ENCODE measurements at regions not wholly inside any gene's neighbourhood (a gene's known extent, or its start where the extent isn't known, plus 50 kb on each side); places are given as distances from the start of the nearest gene placed in this dataset.
A peak's percentile ranks its signal among the peaks of the same experiment; 100 is the strongest.

- Histone ChIP-seq H3K4me3 (no peak overlapping the region), H3K36me3 (ENCODE audit: insufficient read depth, low read length) (no peaks in the 10 kb centered on the region), H3K9ac (ENCODE audit: insufficient read length) (no peak overlapping the region), H3K9me3 (ENCODE audit: low read depth, low read length) (no peaks in the 10 kb centered on the region), H3K27ac (0 out of 2 replicates have a peak overlapping the region, but pooled peaks have one; percentile 19)
- TF ChIP-seq EZH2 (IDR thresholded peaks at IDR 0.05) (no peak), POLR2AphosphoS5 (IDR thresholded peaks at IDR 0.05; ENCODE audit: borderline replicate concordance, low read depth, low read length) (no peak), FOXP2 (optimal IDR thresholded peaks at IDR 0.05; ENCODE audit: control extremely low read depth, extremely low read length, insufficient read depth) (no peak)
- DNase-seq (ENCODE audit: low read depth, low spot score): no peak
Measured at GRCh38 chr3:88398581-88398980, 248.8 kb downstream of the C3orf38 start.

GRCh38 chr3:88403319-88403718 lies 253.6 kb downstream of the C3orf38 start:
- H3K36me3 ChIP-seq (ENCODE audit: insufficient read depth, low read length): no peaks in the 10 kb centered on the region
- TF ChIP-seq EZH2 (IDR thresholded peaks at IDR 0.05) (no peak), POLR2AphosphoS5 (IDR thresholded peaks at IDR 0.05; ENCODE audit: borderline replicate concordance, low read depth, low read length) (no peak), FOXP2 (optimal IDR thresholded peaks at IDR 0.05; ENCODE audit: control extremely low read depth, extremely low read length, insufficient read depth) (no peak)
- DNase-seq (ENCODE audit: low read depth, low spot score): no peak
- no peak overlapping the region for H3K9ac ChIP-seq (ENCODE audit: insufficient read length)
- no peaks in the 10 kb centered on the region for H3K9me3 ChIP-seq (ENCODE audit: low read depth, low read length)
- no peak overlapping the region for H3K27ac ChIP-seq
- no peak overlapping the region for H3K4me3 ChIP-seq

DNA sequence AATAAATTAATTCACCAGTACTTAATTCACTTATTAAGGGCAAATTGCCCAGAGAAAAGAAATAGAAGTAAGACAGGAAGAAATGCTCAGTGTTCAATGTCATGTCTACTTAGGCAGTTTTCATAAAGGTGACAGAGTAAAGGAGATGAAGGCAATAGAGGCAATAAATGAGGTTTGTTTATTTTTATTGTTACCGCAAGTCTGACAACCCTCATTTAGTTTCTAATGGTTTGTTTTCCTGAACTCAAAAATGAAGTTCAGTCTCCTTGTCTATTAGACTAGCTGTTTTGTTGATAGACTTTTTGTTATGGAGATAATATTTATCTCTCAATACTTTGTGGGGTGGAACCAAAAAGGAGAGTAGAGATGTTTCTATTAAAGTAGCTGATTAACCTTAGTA lies 258.3 kb downstream of the C3orf38 start:
- no peak for DNase-seq (ENCODE audit: low read depth, low spot score)
- no peaks in the 10 kb centered on the region for H3K9me3 ChIP-seq (ENCODE audit: low read depth, low read length)
- no peaks in the 10 kb centered on the region for H3K36me3 ChIP-seq (ENCODE audit: insufficient read depth, low read length)
- H3K4me3 ChIP-seq: no peak overlapping the region
- TF ChIP-seq FOXP2 (optimal IDR thresholded peaks at IDR 0.05; ENCODE audit: control extremely low read depth, extremely low read length, insufficient read depth) (no peak), EZH2 (IDR thresholded peaks at IDR 0.05) (no peak), POLR2AphosphoS5 (IDR thresholded peaks at IDR 0.05; ENCODE audit: borderline replicate concordance, low read depth, low read length) (no peak)
- no peak overlapping the region for H3K27ac ChIP-seq
- H3K9ac ChIP-seq (ENCODE audit: insufficient read length): no peak overlapping the region

DNA sequence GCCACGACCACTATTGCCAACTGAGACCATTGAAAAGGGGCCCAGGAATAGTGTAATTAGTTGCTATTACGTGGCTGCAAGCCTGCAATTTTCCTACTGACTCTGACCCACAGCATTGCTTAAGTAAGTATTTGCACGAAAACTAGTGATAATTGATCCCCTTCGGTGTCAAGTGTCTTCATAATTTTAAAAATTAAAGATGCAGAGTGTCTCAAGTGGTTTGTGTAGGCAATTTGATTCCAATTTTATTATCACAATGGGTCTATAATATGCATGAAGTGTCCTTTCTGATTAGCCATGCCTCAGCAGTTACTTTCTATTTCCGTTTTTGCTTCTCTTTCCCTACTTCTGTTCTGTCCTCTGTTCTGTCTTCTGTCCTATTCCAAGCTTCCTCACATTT lies 259.2 kb downstream of the C3orf38 start:
- Histone ChIP-seq H3K9me3 (ENCODE audit: low read depth, low read length) (no peaks in the 10 kb centered on the region), H3K9ac (ENCODE audit: insufficient read length) (no peak overlapping the region), H3K27ac (no peak overlapping the region), H3K36me3 (ENCODE audit: insufficient read depth, low read length) (no peaks in the 10 kb centered on the region), H3K4me3 (no peak overlapping the region)
- DNase-seq (ENCODE audit: low read depth, low spot score): no peak
- TF ChIP-seq FOXP2 (optimal IDR thresholded peaks at IDR 0.05; ENCODE audit: control extremely low read depth, extremely low read length, insufficient read depth) (no peak), EZH2 (IDR thresholded peaks at IDR 0.05) (no peak), POLR2AphosphoS5 (IDR thresholded peaks at IDR 0.05; ENCODE audit: borderline replicate concordance, low read depth, low read length) (no peak; the same call in 1 of the 2 replicates)

DNA sequence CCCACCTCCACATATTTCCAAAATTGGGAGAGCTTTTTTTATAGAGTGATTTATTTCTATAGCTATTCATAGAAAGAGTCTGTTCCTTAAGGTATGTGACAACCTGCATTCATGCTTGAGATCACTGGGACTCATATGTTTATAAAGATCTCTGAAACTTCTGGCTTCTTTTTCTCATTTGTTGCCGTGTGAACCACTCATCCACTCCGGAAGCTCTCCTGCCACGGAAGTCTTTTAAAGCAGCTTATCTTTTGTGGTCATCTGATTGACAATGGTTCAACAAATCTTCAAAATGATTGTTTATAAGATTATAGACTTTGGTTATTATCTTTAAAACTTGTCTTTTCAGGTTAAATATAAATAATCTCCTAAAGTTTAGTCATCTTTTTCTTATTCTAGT lies 260.5 kb downstream of the C3orf38 start:
- no peak for TF ChIP-seq POLR2AphosphoS5 (IDR thresholded peaks at IDR 0.05; ENCODE audit: borderline replicate concordance, low read depth, low read length)
- TF ChIP-seq FOXP2 (optimal IDR thresholded peaks at IDR 0.05; ENCODE audit: control extremely low read depth, extremely low read length, insufficient read depth): no peak
- no peak for TF ChIP-seq EZH2 (IDR thresholded peaks at IDR 0.05)
- Histone ChIP-seq H3K9ac (ENCODE audit: insufficient read length) (no peak overlapping the region), H3K9me3 (ENCODE audit: low read depth, low read length) (no peaks in the 10 kb centered on the region), H3K4me3 (no peak overlapping the region), H3K36me3 (ENCODE audit: insufficient read depth, low read length) (no peaks in the 10 kb centered on the region), H3K27ac (no peak overlapping the region)
- DNase-seq (ENCODE audit: low read depth, low spot score): no peak

GRCh38 chr3:88412346-88412745 lies 262.6 kb downstream of the C3orf38 start:
- Histone ChIP-seq H3K4me3 (no peak overlapping the region), H3K27ac (no peak overlapping the region), H3K36me3 (ENCODE audit: insufficient read depth, low read length) (no peaks in the 10 kb centered on the region), H3K9ac (ENCODE audit: insufficient read length) (no peak overlapping the region), H3K9me3 (ENCODE audit: low read depth, low read length) (no peaks in the 10 kb centered on the region)
- no peak for DNase-seq (ENCODE audit: low read depth, low spot score)
- TF ChIP-seq FOXP2 (optimal IDR thresholded peaks at IDR 0.05; ENCODE audit: control extremely low read depth, extremely low read length, insufficient read depth) (no peak), POLR2AphosphoS5 (IDR thresholded peaks at IDR 0.05; ENCODE audit: borderline replicate concordance, low read depth, low read length) (no peak)

- TF ChIP-seq EZH2 (IDR thresholded peaks at IDR 0.05) (no peak), POLR2AphosphoS5 (IDR thresholded peaks at IDR 0.05; ENCODE audit: borderline replicate concordance, low read depth, low read length) (no peak), FOXP2 (optimal IDR thresholded peaks at IDR 0.05; ENCODE audit: control extremely low read depth, extremely low read length, insufficient read depth) (no peak)
- Histone ChIP-seq H3K4me3 (no peak overlapping the region), H3K9ac (ENCODE audit: insufficient read length) (no peak overlapping the region), H3K9me3 (ENCODE audit: low read depth, low read length) (no peaks in the 10 kb centered on the region), H3K27ac (no peak overlapping the region), H3K36me3 (ENCODE audit: insufficient read depth, low read length) (no peaks in the 10 kb centered on the region)
- no peak for DNase-seq (ENCODE audit: low read depth, low spot score)
Measured at GRCh38 chr3:88416436-88416835, 266.7 kb downstream of the C3orf38 start.

- no peak for DNase-seq (ENCODE audit: low read depth, low spot score)
- TF ChIP-seq EZH2 (IDR thresholded peaks at IDR 0.05): no peak
- TF ChIP-seq POLR2AphosphoS5 (IDR thresholded peaks at IDR 0.05; ENCODE audit: borderline replicate concordance, low read depth, low read length): no peak
- no peak for TF ChIP-seq FOXP2 (optimal IDR thresholded peaks at IDR 0.05; ENCODE audit: control extremely low read depth, extremely low read length, insufficient read depth)
- no peaks in the 10 kb centered on the region for H3K9me3 ChIP-seq (ENCODE audit: low read depth, low read length)
- no peak overlapping the region for H3K27ac ChIP-seq
- no peak overlapping the region for H3K4me3 ChIP-seq
- no peaks in the 10 kb centered on the region for H3K36me3 ChIP-seq (ENCODE audit: insufficient read depth, low read length)
- no peak overlapping the region for H3K9ac ChIP-seq (ENCODE audit: insufficient read length)
Measured at GRCh38 chr3:88418219-88418618, 268.5 kb downstream of the C3orf38 start.

DNA sequence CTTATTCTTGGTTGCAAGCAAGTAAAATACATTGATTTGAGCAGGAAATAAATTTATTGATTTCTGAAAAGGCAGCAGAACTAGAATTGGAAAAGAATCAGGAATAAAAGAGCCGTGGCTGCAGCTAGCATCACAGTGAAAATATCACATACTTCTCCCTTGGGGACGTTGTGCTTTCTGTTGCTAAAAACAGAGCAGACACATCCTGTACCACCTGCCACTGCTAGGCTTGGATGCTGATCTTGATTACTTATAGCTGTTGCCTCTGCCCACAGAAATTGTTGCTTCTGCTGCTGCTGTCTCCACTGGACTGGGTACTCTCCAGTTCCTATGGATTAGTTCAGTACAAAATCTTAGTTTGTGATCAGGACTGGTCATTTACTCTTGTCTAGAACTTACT lies 283.8 kb downstream of the C3orf38 start:
- no peak overlapping the region for H3K4me3 ChIP-seq
- TF ChIP-seq FOXP2 (optimal IDR thresholded peaks at IDR 0.05; ENCODE audit: control extremely low read depth, extremely low read length, insufficient read depth) (no peak), EZH2 (IDR thresholded peaks at IDR 0.05) (no peak), POLR2AphosphoS5 (IDR thresholded peaks at IDR 0.05; ENCODE audit: borderline replicate concordance, low read depth, low read length) (no peak)
- DNase-seq (ENCODE audit: low read depth, low spot score): no peak
- H3K9me3 ChIP-seq (ENCODE audit: low read depth, low read length): no peaks in the 10 kb centered on the region; the same call in 1 of the 2 replicates
- no peak overlapping the region for H3K27ac ChIP-seq
- H3K9ac ChIP-seq (ENCODE audit: insufficient read length): no peak overlapping the region
- no peaks in the 10 kb centered on the region for H3K36me3 ChIP-seq (ENCODE audit: insufficient read depth, low read length)

Measured in SK-N-MC (cell line).